GM12878 (cell line): ENCODE measurements at regions not wholly inside any gene's neighbourhood (a gene's known extent, or its start where the extent isn't known, plus 50 kb on each side); places are given as distances from the start of the nearest gene placed in this dataset.

ENCODE experiments used
- ATAC-seq: fragments of 200-7000 bp; cut with Tn5 transposase; 3 replicates; pipeline ENCODE4 v1.9.1; 2020; ENCODE audit warnings: mild to moderate bottlenecking, moderate library complexity
- BruUV-seq: library from RNA; stranded (reverse); fragments of 400-500 nt; replicated peaks from 2 replicates; lab custom pipeline; 2021; lab: Mats Ljungman, UMichigan
- CTCF ChIA-PET: fragments of 300-600 bp; sonication (Branson Sonifier 250); formaldehyde crosslinking; extraction: SDS; loops from one replicate; lab custom pipeline; 2021; ENCODE audit warnings: inconsistent platforms; lab: Yijun Ruan, JAX
- POLR2A ChIA-PET: fragments of 350-600 bp; formaldehyde crosslinking; extraction: SDS; loops from one replicate; lab custom pipeline; 2021; ENCODE audit warnings: inconsistent platforms; lab: Charles Lee
- RAD21 ChIA-PET: fragments of 300-600 bp; sonication (Branson Sonifier 250); formaldehyde crosslinking; loops from one replicate; lab custom pipeline; 2023; ENCODE audit warnings: antibody characterized with exemption; ENCODE audit not compliant: unreplicated experiment; lab: Charles Lee
- SMC1A ChIA-PET: fragments of 300-600 bp; sonication (Branson Sonifier 250); formaldehyde crosslinking; loops from one replicate; lab custom pipeline; 2023; ENCODE audit not compliant: unreplicated experiment, uncharacterized antibody; lab: Charles Lee
- DNase-seq: peaks from one replicate; pipeline ENCODE4 v3.0.0-alpha.2; 2011; ENCODE audit warnings: low read depth, low spot score
- FAIRE-seq: peaks from 3 replicates; lab custom pipeline; 2011; peaks lifted over from hg19 to GRCh38; lab: Jason Lieb, UNC
- H2AFZ ChIP-seq: 2 replicates; pipeline ENCODE4 v1.6.0; 2011; ENCODE audit warnings: low read depth, low read length, control low read depth; ENCODE audit not compliant: control insufficient read depth
- H3K27ac ChIP-seq: 2 replicates; pipeline ENCODE4 v1.5.1; 2011; ENCODE audit warnings: control low read depth; ENCODE audit not compliant: control insufficient read depth, insufficient read depth
- H3K27me3 ChIP-seq, 2 experiments: replicated peaks in 1 of 2; 2 replicates each; pipeline versions ENCODE4 v1.6.0 to v1.6.1; 2011; ENCODE audit warnings: low read length in 1 of 2; ENCODE audit not compliant: control insufficient read depth in 2 of 2, insufficient read depth in 2 of 2
- H3K36me3 ChIP-seq, 2 experiments: 2 replicates each; pipeline ENCODE4 v1.5.1; 2011; ENCODE audit warnings: low read length in 1 of 2; ENCODE audit not compliant: control insufficient read depth in 2 of 2, insufficient read depth in 2 of 2
- H3K4me1 ChIP-seq: 2 replicates; pipeline ENCODE4 v1.6.1; 2011; ENCODE audit warnings: mild to moderate bottlenecking, low read length, moderate library complexity, mixed read lengths; ENCODE audit not compliant: control insufficient read depth, insufficient read depth
- H3K4me2 ChIP-seq: 2 replicates; pipeline ENCODE4 v1.6.0; 2011; ENCODE audit warnings: control low read depth; ENCODE audit not compliant: control insufficient read depth, insufficient read depth
- H3K4me3 ChIP-seq: fragments of 200-600 bp; sonication (generic); 2 replicates; pipeline ENCODE4 v1.5.1; 2016
- H3K79me2 ChIP-seq: 2 replicates; pipeline ENCODE4 v1.6.0; 2011; ENCODE audit warnings: low read length; ENCODE audit not compliant: control insufficient read depth, insufficient read depth
- H3K9ac ChIP-seq: 2 replicates; pipeline ENCODE4 v1.8.0; 2011; ENCODE audit warnings: low read length, control low read depth, mixed read lengths; ENCODE audit not compliant: control insufficient read depth, insufficient read depth
- H3K9me3 ChIP-seq: replicated peaks from 3 replicates; pipeline ENCODE4 v1.5.1; 2011; ENCODE audit warnings: mild to moderate bottlenecking, low read length; ENCODE audit not compliant: control insufficient read depth, insufficient read depth
- H4K20me1 ChIP-seq: 2 replicates; pipeline ENCODE4 v1.6.0; 2011; ENCODE audit not compliant: control insufficient read depth, insufficient read depth
- BACH1 ChIP-seq: fragments of 450-650 bp; IDR thresholded peaks from 2 replicates; pipeline ENCODE4 v1.6.1; 2017; ENCODE audit warnings: mild to moderate bottlenecking, borderline replicate concordance
- CBFB ChIP-seq: IDR thresholded peaks from 2 replicates; pipeline ENCODE4 v1.6.1; 2016; ENCODE audit warnings: antibody characterized with exemption, low read depth
- CREM ChIP-seq: IDR thresholded peaks from 2 replicates; pipeline ENCODE4 v1.6.1; 2014; ENCODE audit warnings: antibody characterized with exemption, low read depth
- EGR1 ChIP-seq, 2 experiments: IDR thresholded peaks; 1 replicate in 1 of 2; 2 replicates in 1 of 2; pipeline ENCODE4 v1.6.1; 2011 to 2012; ENCODE audit warnings: low read depth in 2 of 2, low read length in 2 of 2, borderline replicate concordance in 1 of 2, mild to moderate bottlenecking in 1 of 2, moderate library complexity in 1 of 2
- KAT2A ChIP-seq: conservative IDR thresholded peaks from 2 replicates; pipeline ENCODE4 v1.6.1; 2011; ENCODE audit warnings: low read depth, low read length; ENCODE audit not compliant: control insufficient read depth
- NRF1 ChIP-seq: conservative IDR thresholded peaks from 2 replicates; pipeline ENCODE4 v1.6.1; 2011; ENCODE audit warnings: mild to moderate bottlenecking, low read depth, low read length, improper control_type of control experiment
- POLR2A ChIP-seq: IDR thresholded peaks from 2 replicates; pipeline ENCODE4 v1.6.1; 2011; ENCODE audit warnings: low read depth, mild to moderate bottlenecking, low read length
- RBBP5 ChIP-seq: fragments of 200-600 bp; sonication (generic); conservative IDR thresholded peaks from 2 replicates; pipeline ENCODE4 v1.6.1; 2016
- RELA ChIP-seq: fragments of 450-650 bp; IDR thresholded peaks from 2 replicates; pipeline ENCODE4 v1.8.0; 2014; ENCODE audit warnings: borderline replicate concordance; ENCODE audit not compliant: partially characterized antibody
- RUNX3 ChIP-seq: IDR thresholded peaks from 2 replicates; pipeline ENCODE4 v1.6.1; 2012; ENCODE audit warnings: low read length, inconsistent platforms
- SIX5 ChIP-seq: IDR thresholded peaks from 2 replicates; pipeline ENCODE4 v1.6.1; 2011; ENCODE audit warnings: mild to moderate bottlenecking, low read depth, low read length, moderate library complexity; ENCODE audit not compliant: severe bottlenecking
- TARDBP ChIP-seq: IDR thresholded peaks from 2 replicates; pipeline ENCODE4 v1.6.1; 2016; ENCODE audit warnings: borderline replicate concordance
- TCF12 ChIP-seq: IDR thresholded peaks from 2 replicates; pipeline ENCODE4 v1.6.1; 2011; ENCODE audit warnings: low read depth, mild to moderate bottlenecking, low read length
- ZBED1 ChIP-seq: IDR thresholded peaks from 2 replicates; pipeline ENCODE4 v1.6.1; 2016; ENCODE audit warnings: borderline replicate concordance
- ZNF274 ChIP-seq: IDR thresholded peaks from one replicate; pipeline ENCODE4 v1.8.0; 2011; ENCODE audit not compliant: insufficient read length, insufficient read depth
- ZNF384 ChIP-seq: IDR thresholded peaks from 2 replicates; pipeline ENCODE4 v1.6.1; 2012; ENCODE audit warnings: low read depth, mild to moderate bottlenecking, low read length, improper control_type of control experiment, borderline replicate concordance
- WGBS: methylation state at CpG from one replicate; pipeline ENCODE4 v1.1.6; 2016; ENCODE audit warnings: low lambda C conversion rate; ENCODE audit not compliant: insufficient replicate concordance, insufficient coverage; ENCODE audit errors: missing lambda C conversion rate; 5-methylcytosine and 5-hydroxymethylcytosine counted together
- in situ Hi-C: fragments of 300-500 bp; cut with MboI; formaldehyde crosslinking; loops from 9 replicates; pipeline ENCODE4 v1.14.3; 2018; ENCODE audit warnings: mixed read lengths
- intact Hi-C: fragments of 100-400 bp; cut with micrococcal nuclease; formaldehyde crosslinking; loops from one replicate; pipeline ENCODE4 v1.14.2; 2022; ENCODE audit not compliant: unreplicated experiment
- TF ChIP-seq, protein P1 (sequence below): IDR thresholded peaks from 2 replicates; pipeline ENCODE4 v1.6.1; 2011; ENCODE audit warnings: borderline replicate concordance, low read depth, mild to moderate bottlenecking, moderate library complexity, low read length; ENCODE audit not compliant: insufficient read depth, poor library complexity, severe bottlenecking
- TF ChIP-seq, protein P2 (sequence below): fragments of 450-650 bp; IDR thresholded peaks from 2 replicates; pipeline ENCODE4 v1.6.1; 2017; ENCODE audit warnings: low read depth, mild to moderate bottlenecking, moderate library complexity
- TF ChIP-seq, protein P3 (sequence below): IDR thresholded peaks from 2 replicates; pipeline ENCODE4 v1.6.1; 2011; ENCODE audit warnings: mild to moderate bottlenecking, low read depth, low read length, moderate library complexity; ENCODE audit not compliant: insufficient replicate concordance

DNA sequence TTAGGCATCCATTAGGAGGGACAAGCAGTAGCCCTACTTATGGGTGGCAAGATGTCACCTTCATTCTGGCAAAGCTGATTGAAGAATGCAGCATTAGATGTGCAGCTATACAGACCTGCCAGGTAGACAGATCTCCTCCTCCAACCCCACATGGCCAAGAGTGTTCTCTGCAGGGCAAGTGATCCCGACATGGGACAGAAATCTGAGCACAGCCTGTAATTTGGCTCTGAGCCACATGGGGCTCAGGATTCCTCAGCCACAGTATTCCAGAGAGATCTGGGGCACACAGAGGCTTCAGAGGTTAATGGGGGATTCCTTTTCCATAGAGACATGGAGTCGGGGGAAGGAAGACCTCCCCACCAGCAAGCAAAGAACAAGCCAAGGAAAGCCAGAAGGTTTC is 58.7 kb upstream of the GDF10 start:
- H2AFZ ChIP-seq = no peak overlapping the region
- WGBS = 14% methylated on average over 2 of the region's 2 CpGs
- no peak for FAIRE-seq
- in situ Hi-C loops (no loop called here), intact Hi-C loops (no loop called here)
- no peak for TF ChIP-seq BACH1
- TF ChIP-seq NRF1 = no peak
- no peak for TF ChIP-seq ZNF274
- no peak for TF ChIP-seq CBFB
- no peak for TF ChIP-seq KAT2A
- no peak for TF ChIP-seq RELA
- no peak for TF ChIP-seq ZNF384
- TF ChIP-seq ZBED1 = no peak
- TF ChIP-seq SIX5 = no peak
- TF ChIP-seq, protein P1, sequence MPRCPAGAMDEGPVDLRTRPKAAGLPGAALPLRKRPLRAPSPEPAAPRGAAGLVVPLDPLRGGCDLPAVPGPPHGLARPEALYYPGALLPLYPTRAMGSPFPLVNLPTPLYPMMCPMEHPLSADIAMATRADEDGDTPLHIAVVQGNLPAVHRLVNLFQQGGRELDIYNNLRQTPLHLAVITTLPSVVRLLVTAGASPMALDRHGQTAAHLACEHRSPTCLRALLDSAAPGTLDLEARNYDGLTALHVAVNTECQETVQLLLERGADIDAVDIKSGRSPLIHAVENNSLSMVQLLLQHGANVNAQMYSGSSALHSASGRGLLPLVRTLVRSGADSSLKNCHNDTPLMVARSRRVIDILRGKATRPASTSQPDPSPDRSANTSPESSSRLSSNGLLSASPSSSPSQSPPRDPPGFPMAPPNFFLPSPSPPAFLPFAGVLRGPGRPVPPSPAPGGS = no peak
- no peak for TF ChIP-seq RBBP5
- no peak for TF ChIP-seq RUNX3
- no peak for TF ChIP-seq TARDBP
- TF ChIP-seq, protein P2, sequence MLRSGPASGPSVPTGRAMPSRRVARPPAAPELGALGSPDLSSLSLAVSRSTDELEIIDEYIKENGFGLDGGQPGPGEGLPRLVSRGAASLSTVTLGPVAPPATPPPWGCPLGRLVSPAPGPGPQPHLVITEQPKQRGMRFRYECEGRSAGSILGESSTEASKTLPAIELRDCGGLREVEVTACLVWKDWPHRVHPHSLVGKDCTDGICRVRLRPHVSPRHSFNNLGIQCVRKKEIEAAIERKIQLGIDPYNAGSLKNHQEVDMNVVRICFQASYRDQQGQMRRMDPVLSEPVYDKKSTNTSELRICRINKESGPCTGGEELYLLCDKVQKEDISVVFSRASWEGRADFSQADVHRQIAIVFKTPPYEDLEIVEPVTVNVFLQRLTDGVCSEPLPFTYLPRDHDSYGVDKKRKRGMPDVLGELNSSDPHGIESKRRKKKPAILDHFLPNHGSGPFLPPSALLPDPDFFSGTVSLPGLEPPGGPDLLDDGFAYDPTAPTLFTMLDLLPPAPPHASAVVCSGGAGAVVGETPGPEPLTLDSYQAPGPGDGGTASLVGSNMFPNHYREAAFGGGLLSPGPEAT = no peak
- TF ChIP-seq POLR2A = no peak
- TF ChIP-seq TCF12 = no peak
- TF ChIP-seq CREM = no peak
- TF ChIP-seq, protein P3, sequence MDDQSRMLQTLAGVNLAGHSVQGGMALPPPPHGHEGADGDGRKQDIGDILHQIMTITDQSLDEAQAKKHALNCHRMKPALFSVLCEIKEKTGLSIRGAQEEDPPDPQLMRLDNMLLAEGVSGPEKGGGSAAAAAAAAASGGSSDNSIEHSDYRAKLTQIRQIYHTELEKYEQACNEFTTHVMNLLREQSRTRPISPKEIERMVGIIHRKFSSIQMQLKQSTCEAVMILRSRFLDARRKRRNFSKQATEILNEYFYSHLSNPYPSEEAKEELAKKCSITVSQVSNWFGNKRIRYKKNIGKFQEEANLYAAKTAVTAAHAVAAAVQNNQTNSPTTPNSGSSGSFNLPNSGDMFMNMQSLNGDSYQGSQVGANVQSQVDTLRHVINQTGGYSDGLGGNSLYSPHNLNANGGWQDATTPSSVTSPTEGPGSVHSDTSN = no peak
- TF ChIP-seq EGR1 (IDR thresholded peaks at IDR 0.05; ENCODE audit: borderline replicate concordance in 1 of 2, low read depth in 2 of 2, low read length in 2 of 2) = no peak
- H3K4me3 ChIP-seq = no peak overlapping the region
- no peak overlapping the region for H3K4me2 ChIP-seq
- H3K9me3 ChIP-seq = no peaks in the 10 kb centered on the region
- H3K4me1 ChIP-seq = no peaks in the 10 kb centered on the region
- ChIA-PET SMC1A (interaction anchor here (0.8 kb wide), 1 partner anchor 10 kb away, joined by 5 read pairs; no protein-coding TSS in a partner anchor), RAD21 (no interaction called here), CTCF (no interaction called here), POLR2A (no interaction called here)
- no peak for DNase-seq
- H3K36me3 ChIP-seq = no peaks in the 10 kb centered on the region
- H3K79me2 ChIP-seq = no peaks in the 10 kb centered on the region
- ATAC-seq = no peak
- no TSS peak for BruUV-seq
- no peak overlapping the region for H3K9ac ChIP-seq
- H4K20me1 ChIP-seq = no peaks in the 10 kb centered on the region
- no peak overlapping the region for H3K27ac ChIP-seq
- no peaks in the 10 kb centered on the region; a peak in 2 of 4 replicates for H3K27me3 ChIP-seq
